Panc1 (cell line): ENCODE measurements at regions not wholly inside any gene's neighbourhood (a gene's known extent, or its start where the extent isn't known, plus 50 kb on each side); places are given as distances from the start of the nearest gene placed in this dataset.
"Not testable (repeated sequence)": the region's sequence is repeated elsewhere in the genome, so short reads cannot be mapped to it uniquely, and the experiment has no call there.

Source experiments
- ATAC-seq: fragments of 200-7000 bp; cut with Tn5 transposase; 2 replicates; pipeline ENCODE4 v1.9.1; 2020; ENCODE audit warnings: mild to moderate bottlenecking, moderate library complexity
- BruUV-seq: library from RNA; stranded (reverse); fragments of 400-500 nt; replicated peaks from 2 replicates; lab custom pipeline; 2021; lab: Mats Ljungman, UMichigan
- CTCF ChIA-PET: fragments of 300-600 bp; sonication (Branson Sonifier 250); formaldehyde crosslinking; loops from one replicate; lab custom pipeline; 2022; ENCODE audit warnings: antibody characterized with exemption; lab: Charles Lee
- POLR2A ChIA-PET: fragments of 300-600 bp; sonication (Branson Sonifier 250); formaldehyde crosslinking; loops from one replicate; lab custom pipeline; 2022; ENCODE audit warnings: antibody characterized with exemption; lab: Charles Lee
- DNase-seq: peaks from one replicate; pipeline ENCODE4 v3.0.0-alpha.2; 2010; ENCODE audit warnings: low read depth, low spot score
- H3K27ac ChIP-seq: 2 replicates; pipeline ENCODE4 v1.5.1; 2011; ENCODE audit warnings: mild to moderate bottlenecking, low read length, inconsistent platforms
- H3K27me3 ChIP-seq: fragments of 200-500 bp; sonication (Bioruptor generic); 2 replicates; pipeline ENCODE4 v1.6.0; 2014; ENCODE audit warnings: low read length, inconsistent platforms; ENCODE audit not compliant: control insufficient read depth, insufficient read depth
- H3K36me3 ChIP-seq: fragments of 200-500 bp; sonication (Bioruptor generic); 2 replicates; pipeline ENCODE4 v1.5.1; 2014; ENCODE audit warnings: inconsistent platforms, mild to moderate bottlenecking, low read length, moderate library complexity; ENCODE audit not compliant: control insufficient read depth, insufficient read depth
- H3K4me1 ChIP-seq: 2 replicates; pipeline ENCODE4 v1.5.1; 2011; ENCODE audit warnings: inconsistent platforms, mild to moderate bottlenecking, low read length, moderate library complexity; ENCODE audit not compliant: control insufficient read depth, insufficient read depth
- H3K4me3 ChIP-seq, 2 experiments: 2 replicates each; pipeline ENCODE4 v1.5.1; 2011 to 2012; ENCODE audit warnings: low read depth in 2 of 2, low read length in 2 of 2, mild to moderate bottlenecking in 2 of 2, inconsistent platforms in 1 of 2, moderate library complexity in 1 of 2
- H3K9me3 ChIP-seq: fragments of 200-500 bp; sonication (Bioruptor generic); 2 replicates; pipeline ENCODE4 v1.5.1; 2014; ENCODE audit warnings: low read depth, mild to moderate bottlenecking, inconsistent platforms, low read length, moderate library complexity; ENCODE audit not compliant: control insufficient read depth, insufficient read depth
- POLR2AphosphoS5 ChIP-seq: IDR thresholded peaks from 2 replicates; pipeline ENCODE4 v1.6.1; 2012; ENCODE audit warnings: mild to moderate bottlenecking, low read depth, low read length, moderate library complexity
- SIN3A ChIP-seq: IDR thresholded peaks from 2 replicates; pipeline ENCODE4 v1.6.1; 2012; ENCODE audit warnings: low read depth, mild to moderate bottlenecking, low read length, moderate library complexity, borderline replicate concordance; ENCODE audit not compliant: insufficient read depth
- TCF7L2 ChIP-seq: IDR thresholded peaks from 2 replicates; pipeline ENCODE4 v1.6.1; 2011; ENCODE audit warnings: mild to moderate bottlenecking, low read depth, low read length, inconsistent platforms
- in situ Hi-C: cut with HindIII; loops from 2 replicates; pipeline ENCODE4 v1.10.0; 2016; ENCODE audit warnings: low sequenced_read_pairs, low pct_unique_long_range_greater_than_20kb
- intact Hi-C: fragments of 100-400 bp; cut with micrococcal nuclease; formaldehyde crosslinking; loops from one replicate; pipeline ENCODE4 v1.10.0; 2022; ENCODE audit not compliant: unreplicated experiment
- TF ChIP-seq, protein P1 (sequence below): fragments of 450-650 bp; IDR thresholded peaks from 2 replicates; pipeline ENCODE4 v1.5.1; 2017; ENCODE audit warnings: mild to moderate bottlenecking
- TF ChIP-seq, protein P2 (sequence below), 2 experiments: IDR thresholded peaks; 2 replicates each; pipeline ENCODE4 v1.6.1; 2011 to 2012; ENCODE audit warnings: low read depth in 2 of 2, control low read depth in 1 of 2, low read length in 1 of 2, mild to moderate bottlenecking in 1 of 2, moderate library complexity in 1 of 2; ENCODE audit not compliant: insufficient read depth in 1 of 2

DNA sequence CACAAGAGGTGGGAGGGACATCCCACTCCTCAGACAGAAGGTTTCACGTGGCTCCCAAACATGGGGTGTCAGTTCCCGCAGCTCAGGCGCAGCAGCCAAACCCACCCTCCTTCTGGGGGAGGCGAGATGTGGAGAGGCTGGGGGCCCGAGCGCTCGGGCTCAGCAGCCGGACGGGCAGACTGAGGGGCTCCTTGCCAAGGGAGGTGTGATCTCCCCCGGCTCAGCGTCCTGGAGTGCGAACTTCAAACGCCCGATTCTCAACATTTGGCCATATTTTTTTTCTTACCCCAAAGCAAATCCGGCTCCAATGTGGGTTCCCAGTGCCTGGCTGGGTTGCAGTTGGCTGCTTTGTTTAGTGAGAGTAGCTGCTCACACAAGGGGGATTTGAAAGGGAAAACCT is 477.9 kb downstream of the MN1 start:
- Histone ChIP-seq H3K4me3 (no peak overlapping the region), H3K27ac (no peak overlapping the region), H3K36me3 (no peaks in the 10 kb centered on the region), H3K27me3 (no peaks in the 10 kb centered on the region; the same call in 1 of the 2 replicates), H3K9me3 (no peaks in the 10 kb centered on the region), H3K4me1 (no peaks in the 10 kb centered on the region)
- no TSS peak for BruUV-seq
- DNase-seq, result no peak
- in situ Hi-C loops, result no loop called here
- intact Hi-C loops, result no loop called here
- ATAC-seq, result no peak
- TF ChIP-seq, protein P1, sequence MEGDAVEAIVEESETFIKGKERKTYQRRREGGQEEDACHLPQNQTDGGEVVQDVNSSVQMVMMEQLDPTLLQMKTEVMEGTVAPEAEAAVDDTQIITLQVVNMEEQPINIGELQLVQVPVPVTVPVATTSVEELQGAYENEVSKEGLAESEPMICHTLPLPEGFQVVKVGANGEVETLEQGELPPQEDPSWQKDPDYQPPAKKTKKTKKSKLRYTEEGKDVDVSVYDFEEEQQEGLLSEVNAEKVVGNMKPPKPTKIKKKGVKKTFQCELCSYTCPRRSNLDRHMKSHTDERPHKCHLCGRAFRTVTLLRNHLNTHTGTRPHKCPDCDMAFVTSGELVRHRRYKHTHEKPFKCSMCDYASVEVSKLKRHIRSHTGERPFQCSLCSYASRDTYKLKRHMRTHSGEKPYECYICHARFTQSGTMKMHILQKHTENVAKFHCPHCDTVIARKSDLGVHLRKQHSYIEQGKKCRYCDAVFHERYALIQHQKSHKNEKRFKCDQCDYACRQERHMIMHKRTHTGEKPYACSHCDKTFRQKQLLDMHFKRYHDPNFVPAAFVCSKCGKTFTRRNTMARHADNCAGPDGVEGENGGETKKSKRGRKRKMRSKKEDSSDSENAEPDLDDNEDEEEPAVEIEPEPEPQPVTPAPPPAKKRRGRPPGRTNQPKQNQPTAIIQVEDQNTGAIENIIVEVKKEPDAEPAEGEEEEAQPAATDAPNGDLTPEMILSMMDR, result no peak
- TF ChIP-seq SIN3A, result no peak
- TF ChIP-seq TCF7L2, result no peak
- TF ChIP-seq, protein P2, sequence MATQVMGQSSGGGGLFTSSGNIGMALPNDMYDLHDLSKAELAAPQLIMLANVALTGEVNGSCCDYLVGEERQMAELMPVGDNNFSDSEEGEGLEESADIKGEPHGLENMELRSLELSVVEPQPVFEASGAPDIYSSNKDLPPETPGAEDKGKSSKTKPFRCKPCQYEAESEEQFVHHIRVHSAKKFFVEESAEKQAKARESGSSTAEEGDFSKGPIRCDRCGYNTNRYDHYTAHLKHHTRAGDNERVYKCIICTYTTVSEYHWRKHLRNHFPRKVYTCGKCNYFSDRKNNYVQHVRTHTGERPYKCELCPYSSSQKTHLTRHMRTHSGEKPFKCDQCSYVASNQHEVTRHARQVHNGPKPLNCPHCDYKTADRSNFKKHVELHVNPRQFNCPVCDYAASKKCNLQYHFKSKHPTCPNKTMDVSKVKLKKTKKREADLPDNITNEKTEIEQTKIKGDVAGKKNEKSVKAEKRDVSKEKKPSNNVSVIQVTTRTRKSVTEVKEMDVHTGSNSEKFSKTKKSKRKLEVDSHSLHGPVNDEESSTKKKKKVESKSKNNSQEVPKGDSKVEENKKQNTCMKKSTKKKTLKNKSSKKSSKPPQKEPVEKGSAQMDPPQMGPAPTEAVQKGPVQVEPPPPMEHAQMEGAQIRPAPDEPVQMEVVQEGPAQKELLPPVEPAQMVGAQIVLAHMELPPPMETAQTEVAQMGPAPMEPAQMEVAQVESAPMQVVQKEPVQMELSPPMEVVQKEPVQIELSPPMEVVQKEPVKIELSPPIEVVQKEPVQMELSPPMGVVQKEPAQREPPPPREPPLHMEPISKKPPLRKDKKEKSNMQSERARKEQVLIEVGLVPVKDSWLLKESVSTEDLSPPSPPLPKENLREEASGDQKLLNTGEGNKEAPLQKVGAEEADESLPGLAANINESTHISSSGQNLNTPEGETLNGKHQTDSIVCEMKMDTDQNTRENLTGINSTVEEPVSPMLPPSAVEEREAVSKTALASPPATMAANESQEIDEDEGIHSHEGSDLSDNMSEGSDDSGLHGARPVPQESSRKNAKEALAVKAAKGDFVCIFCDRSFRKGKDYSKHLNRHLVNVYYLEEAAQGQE (IDR thresholded peaks at IDR 0.05; ENCODE audit: insufficient read depth in 1 of 2, low read depth in 2 of 2, low read length in 1 of 2), result no peak
- TF ChIP-seq POLR2AphosphoS5, result no peak
- CTCF ChIA-PET, result no interaction called here
- POLR2A ChIA-PET, result no interaction called here

DNA sequence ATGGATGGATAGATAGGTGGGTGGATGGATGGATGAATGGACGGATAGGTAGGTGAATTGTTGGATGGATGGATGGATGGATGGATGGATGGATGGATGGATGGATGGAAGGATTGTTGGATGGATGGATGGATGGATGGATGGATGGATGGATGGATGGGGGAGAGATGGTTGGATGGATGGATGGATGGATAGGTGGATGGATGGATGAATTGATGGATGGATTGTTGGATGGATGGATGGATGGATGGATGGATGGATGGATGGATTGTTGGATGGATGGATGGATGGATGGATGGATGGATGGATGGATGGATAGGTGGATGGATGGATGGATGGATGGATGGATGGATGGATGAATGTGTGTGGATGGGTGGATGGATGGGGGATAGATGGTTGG is 476.6 kb downstream of the MN1 start:
- DNase-seq, POLR2A ChIA-PET, H3K9me3 ChIP-seq, intact Hi-C loops, H3K4me3 ChIP-seq, H3K4me1 ChIP-seq, BruUV-seq, in situ Hi-C loops, ATAC-seq, CTCF ChIA-PET, H3K36me3 ChIP-seq, H3K27me3 ChIP-seq, H3K27ac ChIP-seq: not testable (repeated sequence)

DNA sequence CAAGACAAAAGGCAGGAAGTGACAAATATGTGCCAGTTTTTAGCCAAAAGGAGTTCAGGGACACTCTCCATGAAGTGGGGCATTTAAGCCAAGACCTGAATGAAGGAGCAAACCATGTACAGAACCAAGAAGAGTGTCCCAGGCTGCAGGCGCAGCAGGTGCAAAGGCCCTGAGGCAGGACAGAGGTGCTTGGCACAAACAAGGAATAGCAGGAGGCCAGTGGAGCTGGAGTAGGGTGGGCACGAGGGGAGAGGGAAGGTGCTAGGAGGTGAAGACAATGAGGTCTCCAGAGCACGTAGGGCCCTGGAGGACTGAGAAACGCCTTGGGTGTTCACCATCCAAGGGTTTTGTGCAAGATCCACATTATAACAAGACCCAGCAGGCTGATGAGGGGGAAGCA is 474.1 kb downstream of the MN1 start:
- BruUV-seq, result no TSS peak
- no peak overlapping the region for H3K27ac ChIP-seq
- intact Hi-C loops (no loop called here), in situ Hi-C loops (no loop called here)
- DNase-seq (no peak), ATAC-seq (no peak)
- CTCF ChIA-PET, result no interaction called here
- no peaks in the 10 kb centered on the region; the same call in 1 of the 2 replicates for H3K27me3 ChIP-seq
- no peak overlapping the region for H3K4me3 ChIP-seq
- no peaks in the 10 kb centered on the region for H3K4me1 ChIP-seq
- no peaks in the 10 kb centered on the region for H3K9me3 ChIP-seq
- POLR2A ChIA-PET, result no interaction called here
- no peaks in the 10 kb centered on the region for H3K36me3 ChIP-seq
- TF ChIP-seq POLR2AphosphoS5, result no peak
- TF ChIP-seq, protein P1, result no peak
- no peak for TF ChIP-seq SIN3A
- TF ChIP-seq, protein P2 (IDR thresholded peaks at IDR 0.05; ENCODE audit: insufficient read depth in 1 of 2, low read depth in 2 of 2, low read length in 1 of 2), result no peak
- no peak for TF ChIP-seq TCF7L2
